HG03457 (cell line): ENCODE measurements at regions not wholly inside any gene's neighbourhood (a gene's known extent, or its start where the extent isn't known, plus 50 kb on each side); places are given as distances from the start of the nearest gene placed in this dataset.

Source experiments
- ATAC-seq: cut with Tn5 transposase; IDR thresholded peaks from one replicate; pipeline ENCODE4 v1.9.1; 2021; ENCODE audit warnings: moderate number of reproducible peaks; ENCODE audit not compliant: unreplicated experiment

DNA sequence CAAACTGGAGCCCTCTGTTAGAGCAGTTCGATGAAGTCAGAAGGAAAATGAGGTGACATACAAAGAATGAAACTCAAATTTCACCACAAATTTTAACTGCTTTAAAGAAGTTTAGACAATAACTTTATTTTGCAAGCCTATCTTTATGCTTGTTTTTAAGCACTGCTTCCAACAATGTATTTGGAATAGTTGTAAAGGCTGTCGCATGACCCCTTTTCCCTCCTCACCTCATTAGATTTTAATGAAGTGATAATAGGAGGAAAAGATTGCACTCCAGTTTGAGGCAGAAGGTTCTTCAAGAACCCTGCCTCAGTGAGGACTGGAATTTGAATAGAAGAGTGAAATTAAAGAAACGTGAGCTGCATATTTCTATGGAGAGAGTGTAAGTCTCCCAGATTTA lies 386.1 kb upstream of the NR3C2 start:
- ATAC-seq, result no peak

DNA sequence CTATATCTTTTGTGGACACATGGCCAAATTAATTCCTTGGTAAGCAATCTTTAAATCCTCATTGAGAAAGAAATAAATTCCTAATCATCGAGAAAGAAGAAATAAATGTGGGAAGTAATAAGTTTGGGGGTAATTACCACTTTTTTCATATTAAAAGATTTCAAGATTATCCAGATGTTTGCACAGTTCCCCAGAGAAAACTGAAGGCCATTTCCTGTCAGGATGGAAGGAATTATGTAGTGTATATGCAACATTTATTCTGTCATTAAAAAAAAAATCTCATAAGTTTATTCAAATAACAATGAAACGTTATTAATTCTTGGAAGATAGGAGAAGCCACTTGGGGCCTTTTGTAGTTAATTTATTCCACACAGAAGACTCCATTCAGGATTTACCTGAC lies 385.6 kb upstream of the NR3C2 start:
- ATAC-seq, result no peak

DNA sequence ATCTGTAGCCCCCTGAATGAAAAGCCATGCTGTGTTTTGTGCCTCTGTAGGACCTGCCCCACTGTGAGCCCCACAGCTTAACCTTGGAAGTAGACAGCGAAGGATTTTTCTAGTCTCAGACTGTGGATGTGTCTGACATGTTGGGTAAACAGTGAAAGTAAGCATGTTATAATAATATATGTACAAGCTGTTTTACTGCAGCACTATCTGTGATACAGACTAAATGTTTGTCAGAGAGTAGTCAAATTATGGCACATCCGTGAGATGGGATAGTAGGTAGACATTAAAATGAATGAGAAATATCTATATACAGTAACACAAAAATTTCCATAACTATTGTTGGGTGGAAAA lies 381.2 kb upstream of the NR3C2 start:
- no peak for ATAC-seq

DNA sequence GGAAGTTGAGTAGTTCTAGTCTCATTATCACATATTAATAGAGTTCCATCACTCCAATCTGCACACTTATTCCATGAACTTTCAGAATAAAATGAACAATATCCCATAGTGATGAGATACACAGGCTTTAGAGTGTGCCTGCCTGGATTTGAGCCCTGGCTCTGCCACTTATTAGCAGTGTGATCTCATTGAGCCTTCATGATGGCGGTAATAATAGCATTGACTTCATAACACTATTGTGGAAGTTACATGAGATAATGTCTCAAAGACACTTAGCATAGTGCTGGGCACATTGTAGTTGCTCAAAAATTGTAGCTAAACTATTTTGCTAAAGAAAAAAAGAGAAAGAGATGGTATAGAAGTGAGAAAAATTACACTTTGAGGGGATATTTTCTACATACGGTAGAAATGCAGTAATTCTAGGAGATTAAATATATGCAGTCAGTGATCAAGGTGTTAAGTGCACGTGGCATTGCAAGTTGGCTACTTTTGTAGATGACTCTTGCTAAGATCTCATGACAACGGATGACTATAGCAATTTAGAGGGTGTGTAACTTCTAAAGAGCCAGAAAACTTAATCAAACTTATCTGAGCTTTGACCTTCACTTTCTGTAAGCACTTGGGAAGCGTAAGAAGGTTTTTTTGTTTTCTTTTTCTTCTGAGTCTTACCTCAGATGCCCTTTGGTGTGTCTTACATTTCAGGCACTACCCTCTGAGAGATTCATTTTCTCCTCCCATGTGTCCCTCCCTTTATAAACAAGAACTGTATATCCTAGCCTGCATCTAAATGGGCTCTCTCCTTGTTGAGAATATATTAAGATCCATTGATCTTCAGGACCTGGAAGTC lies 380.6 kb upstream of the NR3C2 start:
- no peak for ATAC-seq

DNA sequence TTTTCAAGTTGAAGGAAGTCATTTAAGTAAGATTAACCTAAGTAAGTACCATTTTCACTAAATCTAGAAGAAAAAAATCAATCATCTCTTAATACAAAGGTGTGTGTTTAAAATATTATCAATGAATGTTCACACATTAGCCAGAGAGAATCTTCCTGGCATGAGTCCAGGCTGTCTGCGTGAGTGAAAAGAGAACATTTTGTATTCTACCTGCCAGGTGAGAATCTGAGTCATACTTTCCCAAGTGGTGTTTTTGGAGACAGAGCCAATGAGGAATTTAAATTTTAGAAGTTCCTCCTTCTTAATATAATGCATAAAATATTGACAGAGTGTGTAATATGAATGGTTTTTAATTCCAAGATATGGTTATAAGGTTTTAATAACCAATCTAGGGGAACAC lies 371.8 kb upstream of the NR3C2 start:
- ATAC-seq, result no peak

DNA sequence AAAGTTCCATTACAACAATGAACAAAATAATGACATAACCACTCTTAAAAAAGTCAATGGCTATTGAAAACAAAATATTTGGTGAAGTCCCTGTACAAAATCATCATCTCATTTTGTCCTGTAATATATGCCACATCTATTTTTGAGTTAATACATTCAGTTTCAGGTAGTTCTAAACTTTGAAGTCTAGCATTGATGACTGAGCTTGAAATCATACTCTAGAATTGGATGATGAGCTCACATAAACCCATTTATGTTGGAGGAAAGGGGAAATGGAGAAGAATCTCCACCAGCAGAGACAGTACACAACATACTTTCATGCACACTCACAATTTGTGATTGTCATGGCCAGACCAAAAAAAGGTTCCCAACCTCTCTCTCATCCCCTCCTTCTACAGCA lies 371.1 kb upstream of the NR3C2 start:
- ATAC-seq, result no peak

DNA sequence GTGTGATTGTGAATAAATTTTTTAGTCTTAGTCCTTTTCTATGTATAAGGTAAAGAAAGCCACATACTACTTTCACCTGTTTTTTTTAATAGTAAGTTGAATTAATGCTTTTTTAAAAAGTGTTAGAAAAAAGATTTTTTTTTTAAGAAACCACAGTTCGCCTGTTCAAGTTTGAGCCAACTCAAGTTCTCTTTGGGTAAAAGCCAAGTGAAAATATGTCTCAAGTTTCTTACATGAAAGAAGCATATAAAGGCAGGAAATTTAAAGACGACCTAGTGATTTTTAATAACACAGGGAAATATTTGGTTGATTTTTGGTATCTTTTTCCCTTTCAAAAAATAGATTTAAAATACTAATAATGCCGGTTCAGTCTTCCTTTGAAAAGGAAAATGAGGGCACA lies 369.9 kb upstream of the NR3C2 start:
- no peak for ATAC-seq

DNA sequence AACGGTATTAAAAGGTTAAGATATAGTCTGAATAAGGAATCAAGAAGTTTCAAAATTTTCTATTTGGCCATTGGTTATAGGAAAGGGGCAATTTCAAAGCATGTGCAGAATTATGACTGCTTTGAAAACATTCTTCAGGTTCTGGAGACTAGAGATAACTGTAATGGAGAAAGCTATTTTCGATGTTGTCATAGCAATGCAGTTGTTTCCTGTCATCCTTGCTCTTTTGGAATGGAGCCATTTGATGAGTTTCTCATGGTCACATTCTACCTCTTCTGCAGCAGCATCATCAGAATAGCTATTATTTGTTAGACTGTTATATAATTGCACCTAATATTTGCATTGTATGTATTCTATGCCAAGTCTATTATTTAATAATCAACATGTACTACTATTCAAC lies 368.2 kb upstream of the NR3C2 start:
- no peak for ATAC-seq

DNA sequence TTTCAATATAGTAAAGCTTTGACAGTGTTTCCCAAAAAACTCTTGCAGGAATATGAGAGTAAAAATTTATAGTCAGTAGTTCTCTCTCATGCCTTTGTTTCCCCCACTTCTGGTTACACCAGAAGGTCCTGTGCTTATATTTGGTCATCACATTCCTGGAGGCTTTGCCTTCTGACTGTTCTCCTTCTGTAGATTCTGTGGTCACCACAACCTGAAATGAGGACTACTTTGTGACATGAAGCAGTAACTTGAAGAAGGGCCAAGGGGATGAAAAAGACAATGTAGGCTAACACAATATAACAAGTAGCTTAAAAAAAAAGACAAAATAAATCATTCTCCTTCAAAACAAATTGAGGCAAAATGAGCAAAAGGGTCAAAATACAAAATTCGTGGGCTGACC lies 366.2 kb upstream of the NR3C2 start:
- ATAC-seq, result no peak

DNA sequence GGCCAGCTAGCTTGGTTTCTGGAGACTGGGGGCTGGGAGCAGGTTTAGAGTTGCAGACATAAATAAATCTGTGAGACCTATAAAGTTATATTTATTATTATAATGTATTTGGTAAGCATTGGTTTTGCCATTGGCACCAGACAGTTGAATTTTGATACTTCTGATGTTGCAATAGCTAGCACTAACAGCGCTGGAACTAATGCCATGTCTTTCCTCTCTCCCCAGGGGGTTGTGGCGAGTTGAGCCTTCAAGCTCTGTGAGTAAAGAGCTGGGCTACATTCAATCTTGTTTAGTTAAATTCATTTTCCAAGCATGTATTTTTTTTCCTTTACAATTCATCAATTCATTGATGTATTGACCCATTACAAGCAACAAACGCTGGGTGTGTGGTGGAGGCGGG lies 358.7 kb upstream of the NR3C2 start:
- no peak for ATAC-seq

DNA sequence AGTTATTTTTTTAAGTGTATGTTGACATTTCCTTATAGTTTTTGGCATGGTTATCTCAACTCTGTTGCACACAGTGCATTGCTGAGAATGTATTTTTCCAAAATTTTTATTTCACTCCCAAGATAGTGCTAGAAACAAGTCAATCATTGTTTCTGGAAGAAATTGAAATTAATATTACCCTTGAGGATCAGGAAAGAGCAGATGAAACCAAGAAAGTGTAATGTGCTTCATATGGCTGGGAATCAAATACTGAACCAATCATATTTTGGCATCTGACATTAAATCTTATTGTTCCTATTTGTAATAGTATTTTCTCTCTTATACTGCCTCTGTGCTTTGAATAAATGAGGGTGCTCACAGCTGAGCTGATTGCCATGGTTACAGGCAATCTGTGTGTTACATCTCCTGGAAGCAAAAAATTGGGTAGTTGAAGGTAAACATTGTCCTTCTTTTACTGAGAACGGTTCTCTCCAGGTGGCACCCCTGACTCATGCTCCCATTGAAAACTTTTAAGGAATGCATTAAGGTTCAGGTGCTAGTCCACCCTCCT lies 358.2 kb upstream of the NR3C2 start:
- ATAC-seq, result no peak

DNA sequence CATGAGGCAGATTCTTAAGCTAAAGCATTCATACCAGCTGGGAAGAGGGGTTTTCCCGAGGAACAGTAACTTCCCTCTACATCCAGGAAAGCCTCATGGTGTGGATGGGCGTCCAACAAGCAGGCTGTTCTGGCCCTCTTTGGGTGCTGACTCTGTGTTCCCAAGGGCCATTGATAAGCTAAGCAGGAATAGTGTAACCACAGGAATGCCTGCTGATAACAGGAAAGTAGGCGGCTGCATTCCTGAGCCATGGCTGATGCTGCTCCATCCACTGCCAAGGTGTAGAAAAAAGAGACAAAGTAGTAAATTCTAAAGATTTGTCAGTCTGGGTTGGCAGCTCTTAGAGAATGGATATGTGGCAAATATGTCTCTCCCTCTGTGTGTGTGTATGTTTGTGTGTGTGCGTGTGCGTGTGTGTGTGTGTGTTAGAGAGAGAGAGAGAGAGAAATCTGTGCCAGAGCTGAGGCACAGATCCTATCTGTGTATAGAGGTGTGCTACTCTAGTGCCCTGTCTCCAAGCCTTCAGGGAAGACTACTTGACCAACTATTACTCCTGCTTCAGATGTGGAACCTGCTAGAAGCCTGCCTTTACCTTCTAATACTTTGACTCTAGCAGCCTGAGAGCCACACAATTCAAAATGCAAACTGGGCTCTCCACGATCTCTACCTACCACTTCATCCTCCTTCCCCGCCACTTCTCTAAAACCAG lies 353.1 kb upstream of the NR3C2 start:
- ATAC-seq, result no peak

DNA sequence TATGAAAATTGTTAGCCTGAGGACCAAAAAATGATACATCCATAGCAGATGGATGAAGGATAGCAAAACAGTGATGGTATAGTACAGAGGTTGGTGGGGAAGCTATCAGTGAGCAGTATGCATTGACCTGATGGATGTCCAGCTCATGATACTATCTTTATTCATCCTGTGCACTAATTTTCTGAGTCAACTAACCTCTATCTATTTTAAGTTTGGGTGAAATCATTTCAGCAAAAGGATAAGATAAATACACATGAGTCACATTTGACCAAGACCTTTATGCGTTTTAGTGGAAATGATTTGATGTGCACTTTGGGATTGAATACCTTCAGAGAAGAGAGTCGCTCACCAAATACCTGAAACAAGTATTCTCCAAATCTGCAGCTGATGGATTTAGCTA lies 351.0 kb upstream of the NR3C2 start:
- no peak for ATAC-seq

DNA sequence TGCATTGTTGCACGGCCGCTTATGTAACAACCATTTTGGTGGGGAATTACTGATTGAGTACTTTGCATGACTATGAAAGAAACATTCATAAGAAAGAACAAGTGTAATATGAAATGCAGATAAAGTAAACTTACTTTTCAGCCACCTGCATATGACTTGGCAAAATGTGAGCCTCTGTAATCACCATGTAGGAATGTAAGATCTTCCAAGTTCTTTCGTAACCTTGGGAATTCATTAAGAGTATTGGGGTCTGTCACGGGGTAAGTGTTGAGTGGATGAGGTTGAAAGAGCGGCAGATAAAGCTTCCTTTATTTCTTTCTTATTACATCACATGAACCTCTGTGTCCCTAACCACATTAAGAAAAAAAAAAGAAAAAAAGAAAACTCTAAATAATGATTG lies 348.5 kb upstream of the NR3C2 start:
- ATAC-seq, result no peak

DNA sequence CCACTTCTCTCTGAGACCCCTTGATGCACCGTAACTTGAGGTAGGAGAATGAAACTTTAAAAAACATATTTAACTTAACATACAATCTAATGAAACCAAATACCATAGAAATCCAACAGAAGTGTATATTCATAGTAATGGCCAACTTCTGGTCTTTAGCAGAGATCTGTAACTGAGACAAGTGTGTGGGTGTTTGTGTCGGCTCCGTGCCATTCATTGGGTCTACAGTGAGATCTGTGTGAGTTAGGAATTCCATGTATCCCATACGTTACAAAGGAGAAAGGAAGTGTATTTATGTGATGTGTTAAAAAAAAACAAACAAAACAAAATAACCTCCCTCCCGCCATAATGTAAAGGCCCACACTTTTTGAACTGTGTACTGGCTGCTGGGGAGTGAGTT lies 348.0 kb upstream of the NR3C2 start:
- no peak for ATAC-seq

DNA sequence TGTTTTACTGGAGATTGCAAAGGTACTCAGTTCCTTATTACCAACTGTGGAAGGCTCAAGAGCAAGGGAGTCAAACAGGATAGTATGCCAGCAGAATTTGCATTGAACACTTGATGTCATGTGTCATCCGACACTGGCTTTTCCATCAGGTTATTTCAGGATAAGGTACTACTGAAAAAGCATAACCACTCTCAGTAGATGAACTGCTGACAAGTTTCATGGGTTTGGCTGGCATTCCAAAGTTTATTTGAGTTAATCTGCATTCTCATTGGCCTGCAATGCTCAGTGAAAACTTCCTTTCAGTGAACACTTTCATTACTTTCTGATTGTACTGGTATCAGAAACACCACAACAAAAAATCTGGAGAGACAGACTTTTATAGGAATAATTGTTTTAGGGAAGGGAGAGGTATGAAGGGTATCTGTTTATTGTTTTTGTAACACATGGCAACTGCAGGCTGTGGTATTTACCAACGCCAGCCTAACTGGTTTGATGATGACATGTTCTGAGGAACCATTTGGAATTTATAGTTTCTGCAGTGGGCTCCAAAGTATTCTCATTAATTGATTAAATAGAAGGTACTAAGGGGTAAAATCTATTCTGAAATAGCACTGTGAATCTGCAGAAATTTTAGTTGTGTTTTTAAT lies 345.7 kb upstream of the NR3C2 start:
- ATAC-seq, result no peak

DNA sequence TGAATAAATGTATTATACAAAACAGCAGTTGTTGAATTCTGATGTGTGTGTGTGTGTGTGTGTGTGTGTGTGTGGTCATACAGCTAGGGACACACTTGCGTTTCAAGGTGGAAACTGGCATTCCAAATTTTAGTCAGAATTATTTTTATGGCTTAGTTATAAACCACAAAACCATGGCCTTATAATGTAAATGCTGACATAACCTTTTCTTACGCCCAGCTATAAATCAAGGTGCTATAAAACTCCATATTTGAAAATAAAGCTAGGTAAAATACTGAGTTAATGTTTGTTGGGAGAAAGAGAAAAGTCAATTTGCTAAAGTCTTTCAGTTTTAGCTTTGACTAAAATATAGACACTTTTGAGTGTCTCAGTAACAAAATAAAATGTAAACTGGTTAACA lies 345.1 kb upstream of the NR3C2 start:
- ATAC-seq, result no peak

DNA sequence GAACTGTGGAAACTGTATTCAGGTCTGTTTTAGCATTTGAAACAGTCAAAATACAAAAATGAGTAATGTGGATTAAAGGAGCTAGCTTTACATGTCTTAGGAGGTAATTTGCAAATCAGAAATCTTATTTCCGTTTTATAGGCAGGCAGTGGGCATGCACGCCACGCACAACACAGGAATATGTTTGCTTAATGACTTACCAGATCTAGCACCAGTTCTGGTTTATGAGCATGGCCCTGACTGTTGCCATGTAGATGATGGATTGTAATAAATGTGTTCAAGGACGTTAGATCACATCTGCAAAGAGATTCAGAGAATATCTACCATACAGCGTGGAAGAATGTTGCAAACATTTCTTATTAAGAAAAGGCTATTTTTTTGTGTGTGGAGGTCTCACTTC lies 344.5 kb upstream of the NR3C2 start:
- ATAC-seq, result no peak

DNA sequence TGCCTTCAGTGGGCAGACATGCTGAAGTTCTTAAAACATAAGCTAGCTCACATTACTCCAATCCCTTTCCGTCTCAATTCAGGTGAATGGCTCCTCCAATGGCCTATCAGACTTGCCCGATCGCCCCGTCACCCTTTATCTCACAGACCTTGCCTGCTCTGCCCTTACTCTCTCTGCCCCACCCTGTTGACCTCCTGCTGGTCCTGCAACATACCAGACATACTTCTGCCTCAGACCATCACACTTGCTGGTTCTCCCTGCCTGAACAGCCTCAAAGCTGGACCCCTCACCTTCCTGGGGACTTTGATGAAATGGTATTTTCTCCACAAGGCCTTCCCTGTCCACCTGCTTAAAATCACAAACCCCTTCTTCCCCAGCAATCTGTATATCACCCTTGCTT lies 340.1 kb upstream of the NR3C2 start:
- ATAC-seq, result no peak

DNA sequence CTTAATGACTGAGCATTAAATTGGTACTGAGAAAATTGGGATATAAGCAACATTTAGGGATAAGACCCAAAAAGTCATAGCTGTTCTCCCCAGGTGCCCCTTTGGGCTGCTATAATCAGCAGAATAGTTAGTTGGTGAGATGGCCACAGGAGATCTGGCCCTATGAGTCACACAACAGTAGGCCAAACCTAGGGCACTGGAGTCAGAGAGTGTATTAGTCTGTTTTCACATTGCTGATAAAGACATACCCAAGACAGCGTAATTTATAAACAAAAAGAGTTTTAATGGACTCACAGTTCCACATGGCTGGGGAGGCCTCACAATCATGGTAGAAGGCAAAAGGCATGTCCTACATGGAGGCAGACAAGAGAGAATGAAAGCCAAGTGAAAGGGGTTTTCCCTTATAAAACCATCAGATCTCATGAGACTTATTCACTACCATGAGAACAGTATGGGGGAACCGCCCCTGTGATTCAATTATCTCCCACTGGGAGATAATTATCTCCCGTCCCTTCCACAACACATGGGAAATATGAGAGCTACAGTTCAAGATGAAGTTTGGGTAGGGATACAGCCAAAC lies 338.3 kb upstream of the NR3C2 start:
- no peak for ATAC-seq

DNA sequence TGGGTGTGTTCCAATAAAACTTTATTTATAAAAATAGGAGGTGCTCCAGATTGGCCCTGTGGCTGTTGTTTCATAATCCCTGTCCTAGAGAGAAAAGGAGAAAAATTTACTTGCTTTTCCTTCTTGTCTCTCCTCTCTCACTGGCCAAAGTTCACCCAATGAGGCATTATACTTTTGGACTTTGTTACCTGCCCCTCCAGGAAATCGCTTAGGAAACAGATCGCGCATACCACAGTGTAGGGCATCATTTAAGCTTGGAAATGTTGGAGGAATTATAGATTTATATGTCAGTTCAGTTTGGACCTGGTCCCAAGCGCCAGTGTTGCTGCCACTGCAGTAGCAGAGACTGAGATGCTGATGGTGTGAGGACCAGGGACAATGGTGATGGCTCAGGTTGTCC lies 337.6 kb upstream of the NR3C2 start:
- no peak for ATAC-seq
